AG09319 (cell line): ENCODE measurements at regions not wholly inside any gene's neighbourhood (a gene's known extent, or its start where the extent isn't known, plus 50 kb on each side); places are given as distances from the start of the nearest gene placed in this dataset.

Experiments used
- DNase-seq: peaks from one replicate; pipeline ENCODE4 v3.0.0-alpha.2; 2010; ENCODE audit warnings: low read depth; ENCODE audit errors: extremely low read depth
- TF ChIP-seq, protein P1 (sequence below): IDR thresholded peaks from 2 replicates; pipeline ENCODE4 v1.5.1; 2011; ENCODE audit warnings: low read depth, mild to moderate bottlenecking, inconsistent platforms, low read length, moderate library complexity

DNA sequence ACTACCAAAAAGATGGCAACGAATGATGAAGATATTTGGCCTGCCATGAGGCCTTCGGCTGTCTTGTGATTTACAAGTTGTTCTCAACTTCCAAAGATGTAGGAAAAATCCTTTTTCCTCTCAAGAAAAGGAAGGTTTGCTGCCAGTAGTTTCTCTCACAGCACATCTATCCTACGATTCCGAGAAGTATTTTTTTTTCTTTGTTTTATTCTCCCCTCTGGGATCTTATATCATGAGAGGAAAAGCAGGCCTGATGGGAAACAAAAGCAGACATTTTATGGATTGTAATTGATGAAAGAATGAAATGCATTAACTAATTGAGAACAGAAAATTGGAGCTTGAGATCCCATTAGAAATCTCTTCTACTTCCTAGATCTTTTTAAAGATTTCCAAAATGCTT lies 1197.9 kb upstream of the SEL1L start:
- DNase-seq: no peak
- TF ChIP-seq, protein P1, sequence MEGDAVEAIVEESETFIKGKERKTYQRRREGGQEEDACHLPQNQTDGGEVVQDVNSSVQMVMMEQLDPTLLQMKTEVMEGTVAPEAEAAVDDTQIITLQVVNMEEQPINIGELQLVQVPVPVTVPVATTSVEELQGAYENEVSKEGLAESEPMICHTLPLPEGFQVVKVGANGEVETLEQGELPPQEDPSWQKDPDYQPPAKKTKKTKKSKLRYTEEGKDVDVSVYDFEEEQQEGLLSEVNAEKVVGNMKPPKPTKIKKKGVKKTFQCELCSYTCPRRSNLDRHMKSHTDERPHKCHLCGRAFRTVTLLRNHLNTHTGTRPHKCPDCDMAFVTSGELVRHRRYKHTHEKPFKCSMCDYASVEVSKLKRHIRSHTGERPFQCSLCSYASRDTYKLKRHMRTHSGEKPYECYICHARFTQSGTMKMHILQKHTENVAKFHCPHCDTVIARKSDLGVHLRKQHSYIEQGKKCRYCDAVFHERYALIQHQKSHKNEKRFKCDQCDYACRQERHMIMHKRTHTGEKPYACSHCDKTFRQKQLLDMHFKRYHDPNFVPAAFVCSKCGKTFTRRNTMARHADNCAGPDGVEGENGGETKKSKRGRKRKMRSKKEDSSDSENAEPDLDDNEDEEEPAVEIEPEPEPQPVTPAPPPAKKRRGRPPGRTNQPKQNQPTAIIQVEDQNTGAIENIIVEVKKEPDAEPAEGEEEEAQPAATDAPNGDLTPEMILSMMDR: no peak

- DNase-seq: no peak
- TF ChIP-seq, protein P1: no peak
Measured at GRCh38 chr14:82740547-82740946, 1206.9 kb upstream of the SEL1L start.

GRCh38 chr14:82755476-82755875 lies 1221.8 kb upstream of the SEL1L start:
- no peak for DNase-seq
- TF ChIP-seq, protein P1: no peak

DNA sequence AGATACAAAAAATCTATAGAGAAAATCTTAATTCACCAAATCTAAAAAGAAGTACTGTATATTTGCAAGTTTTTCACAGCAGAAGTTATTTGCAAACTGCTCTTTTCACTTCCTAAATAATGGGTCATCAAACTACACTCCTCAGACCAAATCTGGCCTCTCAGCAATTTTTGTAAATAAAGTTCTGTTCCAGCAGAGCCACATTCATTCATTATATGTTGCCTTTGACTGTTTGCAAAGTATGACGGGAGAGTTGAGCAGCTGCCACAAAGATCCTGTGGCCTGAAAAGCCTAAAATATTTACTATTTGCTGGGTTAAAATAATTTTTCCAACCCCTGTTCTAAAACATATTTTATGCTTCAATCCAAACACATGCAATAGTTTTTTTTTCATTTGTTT lies 1222.3 kb upstream of the SEL1L start:
- TF ChIP-seq, protein P1: no peak
- no peak for DNase-seq

DNA sequence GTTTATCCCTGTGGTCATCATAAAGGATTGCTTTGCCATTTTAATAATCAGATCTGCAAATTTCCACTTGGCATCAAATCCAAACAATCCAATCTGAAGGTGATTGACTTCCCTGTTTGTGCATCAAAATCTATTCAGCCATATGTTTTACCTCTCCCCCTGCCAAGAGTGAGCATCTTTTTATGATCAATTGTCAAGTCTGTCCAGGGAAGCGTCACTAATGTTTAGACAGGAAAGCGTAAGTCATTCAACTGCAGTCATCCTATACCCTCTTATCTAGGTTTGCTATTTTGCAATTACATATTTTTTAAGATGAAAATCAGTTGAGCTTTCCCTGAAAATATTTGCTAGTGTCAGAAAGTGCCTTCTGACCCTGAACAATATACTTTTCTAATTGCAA lies 1224.1 kb upstream of the SEL1L start:
- DNase-seq: no peak
- TF ChIP-seq, protein P1: no peak

- DNase-seq: no peak
- TF ChIP-seq, protein P1: no peak
Measured at GRCh38 chr14:82759656-82760055, 1226.0 kb upstream of the SEL1L start.

DNA sequence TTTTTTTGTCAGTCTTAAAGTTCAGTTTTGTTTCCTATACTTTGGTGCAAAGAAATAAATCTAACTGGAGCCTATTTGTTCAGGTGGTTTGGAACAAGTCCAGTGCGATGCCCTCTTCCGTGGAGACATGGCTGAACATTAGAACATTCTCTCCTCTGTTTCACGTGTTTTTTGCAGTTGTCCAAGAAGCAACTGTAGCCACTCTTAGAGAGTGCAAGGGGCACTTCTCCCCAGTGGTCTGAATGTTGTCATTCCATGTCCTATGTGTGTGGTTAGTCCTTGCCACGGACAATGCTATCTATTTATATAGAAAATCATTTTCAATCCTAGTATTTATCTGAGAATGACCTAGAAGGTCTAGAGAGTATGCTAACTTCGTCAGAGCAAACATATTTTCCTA lies 1232.5 kb upstream of the SEL1L start:
- no peak for DNase-seq
- TF ChIP-seq, protein P1: no peak
